Endothelial cell of umbilical vein (primary cell): ENCODE measurements at regions not wholly inside any gene's neighbourhood (a gene's known extent, or its start where the extent isn't known, plus 50 kb on each side); places are given as distances from the start of the nearest gene placed in this dataset.

Experiments
- BruUV-seq: library from RNA; stranded (reverse); fragments of 400-500 nt; replicated peaks from 2 replicates; lab custom pipeline; 2021; lab: Mats Ljungman, UMichigan
- CTCF ChIA-PET: fragments of 300-600, 350-600 bp; sonication (Branson Sonifier 250); formaldehyde crosslinking; loops from one replicate; lab custom pipeline; 2021; ENCODE audit warnings: antibody characterized with exemption, inconsistent platforms; lab: Charles Lee
- POLR2A ChIA-PET: fragments of 300-600, 350-600 bp; sonication (Branson Sonifier 250); formaldehyde crosslinking; loops from one replicate; lab custom pipeline; 2021; ENCODE audit warnings: antibody characterized with exemption, inconsistent platforms; lab: Charles Lee
- DNase-seq: peaks from one replicate; pipeline ENCODE4 v3.0.0-alpha.2; 2011; ENCODE audit warnings: low read depth, low spot score
- FAIRE-seq: peaks from 2 replicates; lab custom pipeline; 2011; peaks lifted over from hg19 to GRCh38; lab: Jason Lieb, UNC
- H2AFZ ChIP-seq: 2 replicates; pipeline ENCODE4 v1.6.0; 2012; ENCODE audit warnings: low read depth, low read length, control low read depth, inconsistent platforms
- H3K27ac ChIP-seq: 2 replicates; pipeline ENCODE4 v1.5.1; 2011; ENCODE audit warnings: low read depth, mild to moderate bottlenecking, control low read depth, low read length, moderate library complexity; ENCODE audit not compliant: insufficient read depth
- H3K27me3 ChIP-seq, 2 experiments: 2 replicates each; pipeline versions ENCODE4 v1.6.0 to v1.6.1; 2011; ENCODE audit warnings: low read length in 2 of 2, mixed read lengths in 1 of 2; ENCODE audit not compliant: control insufficient read depth in 2 of 2, insufficient read depth in 2 of 2
- H3K36me3 ChIP-seq, 2 experiments: 2 replicates in 1 of 2; 3 replicates in 1 of 2; pipeline ENCODE4 v1.5.1; 2011; ENCODE audit warnings: low read length in 2 of 2, mild to moderate bottlenecking in 1 of 2, moderate library complexity in 1 of 2; ENCODE audit not compliant: control insufficient read depth in 2 of 2, insufficient read depth in 2 of 2; ENCODE audit errors: extremely low read depth in 1 of 2
- H3K4me1 ChIP-seq: 3 replicates; pipeline ENCODE4 v1.5.1; 2011; ENCODE audit warnings: mild to moderate bottlenecking, low read length; ENCODE audit not compliant: control insufficient read depth, insufficient read depth; ENCODE audit errors: extremely low read depth
- H3K4me2 ChIP-seq: 2 replicates; pipeline ENCODE4 v1.6.1; 2011; ENCODE audit warnings: low read length, control low read depth, mixed read lengths; ENCODE audit not compliant: insufficient read depth
- H3K4me3 ChIP-seq, 3 experiments: fragments of 200-600 bp in 1 of 3; sonication (generic), shearing (Covaris generic) in 1 of 3; replicated peaks in 1 of 3; 2 replicates each; pipeline ENCODE4 v1.5.1; 2011 to 2016; ENCODE audit warnings: control low read depth in 3 of 3, low read length in 3 of 3, mild to moderate bottlenecking in 2 of 3, inconsistent platforms in 1 of 3, low read depth in 1 of 3, moderate library complexity in 1 of 3; ENCODE audit not compliant: insufficient read depth in 1 of 3
- H3K79me2 ChIP-seq: 2 replicates; pipeline ENCODE4 v1.6.0; 2012; ENCODE audit warnings: low read length, inconsistent platforms; ENCODE audit not compliant: control insufficient read depth, insufficient read depth
- H3K9ac ChIP-seq: replicated peaks from 2 replicates; pipeline ENCODE3; 2011; ENCODE audit warnings: low read length, control low read depth; ENCODE audit not compliant: insufficient read depth; ENCODE audit errors: extremely low read depth
- H3K9me1 ChIP-seq: replicated peaks from 3 replicates; pipeline ENCODE4 v1.6.0; 2011; ENCODE audit warnings: mild to moderate bottlenecking, low read length; ENCODE audit not compliant: control insufficient read depth, insufficient read depth; ENCODE audit errors: extremely low read depth
- H3K9me3 ChIP-seq: replicated peaks from 2 replicates; pipeline ENCODE4 v1.5.1; 2012; ENCODE audit warnings: low read length, inconsistent platforms; ENCODE audit not compliant: control insufficient read depth, insufficient read depth
- H4K20me1 ChIP-seq: replicated peaks from 2 replicates; pipeline ENCODE3; 2011; ENCODE audit warnings: mild to moderate bottlenecking, low read length; ENCODE audit not compliant: control insufficient read depth, insufficient read depth; ENCODE audit errors: extremely low read depth
- CTCF ChIP-seq, 2 donors: IDR thresholded peaks; 1 replicate in 1 of 2; 2 replicates in 1 of 2; pipeline ENCODE4 v1.5.1; 2011; ENCODE audit warnings: low read length in 2 of 2, mild to moderate bottlenecking in 2 of 2, moderate library complexity in 2 of 2, control low read depth in 1 of 2, inconsistent platforms in 1 of 2, low read depth in 1 of 2; ENCODE audit not compliant: insufficient read depth in 1 of 2; ENCODE audit errors: extremely low read depth in 1 of 2
- EZH2 ChIP-seq: IDR thresholded peaks from 2 replicates; pipeline ENCODE4 v1.6.1; 2012; ENCODE audit warnings: borderline replicate concordance, low read depth, mild to moderate bottlenecking, moderate library complexity, low read length, inconsistent platforms; ENCODE audit not compliant: severe bottlenecking
- FOS ChIP-seq: IDR thresholded peaks from 2 replicates; pipeline ENCODE4 v1.6.1; 2011; ENCODE audit warnings: mild to moderate bottlenecking, low read length, moderate library complexity, borderline replicate concordance; ENCODE audit not compliant: insufficient read depth
- GATA2 ChIP-seq: IDR thresholded peaks from 2 replicates; pipeline ENCODE4 v1.7.0; 2011; ENCODE audit warnings: low read depth, mild to moderate bottlenecking, moderate library complexity, mixed read lengths, low read length; ENCODE audit not compliant: insufficient read length, insufficient read depth
- JUN ChIP-seq: IDR thresholded peaks from 2 replicates; pipeline ENCODE4 v1.6.1; 2011; ENCODE audit warnings: borderline replicate concordance, low read depth; ENCODE audit not compliant: insufficient read length, insufficient read depth
- MAX ChIP-seq: IDR thresholded peaks from 2 replicates; pipeline ENCODE4 v1.6.1; 2011; ENCODE audit not compliant: insufficient read depth, insufficient read length
- MYC ChIP-seq: IDR thresholded peaks from one replicate; pipeline ENCODE4 v1.6.1; 2011; ENCODE audit warnings: mild to moderate bottlenecking, low read depth, low read length
- POLR2A ChIP-seq: IDR thresholded peaks from 2 replicates; pipeline ENCODE4 v1.6.1; 2012; ENCODE audit warnings: low read depth, mild to moderate bottlenecking, control low read depth, low read length
- POLR2AphosphoS5 ChIP-seq: IDR thresholded peaks from 2 replicates; pipeline ENCODE4 v1.6.1; 2012; ENCODE audit warnings: low read depth, mild to moderate bottlenecking, control low read depth, low read length, moderate library complexity; ENCODE audit not compliant: insufficient read depth
- dilution Hi-C: fragments of 300-500 bp; cut with MboI; formaldehyde crosslinking; loops from one replicate; pipeline ENCODE4 v1.15.0; 2019; ENCODE audit warnings: low sequenced_read_pairs; ENCODE audit not compliant: extremely low pct_ligation_motif_present
- intact Hi-C: fragments of 100-400 bp; cut with micrococcal nuclease; formaldehyde crosslinking; loops from one replicate; pipeline ENCODE4 v1.10.0; 2022

GRCh38 chr2:59176737-59177136 is 935.6 kb upstream of the FANCL start:
- no peaks in the 10 kb centered on the region for H3K4me1 ChIP-seq
- ChIA-PET POLR2A (no interaction called here), CTCF (no interaction called here)
- BruUV-seq, result no TSS peak
- H3K36me3 ChIP-seq, result no peaks in the 10 kb centered on the region
- no peak for TF ChIP-seq CTCF (IDR thresholded peaks at IDR 0.05; ENCODE audit: extremely low read depth in 1 of 2, insufficient read depth in 1 of 2, low read depth in 1 of 2, low read length in 2 of 2)
- no peak for TF ChIP-seq JUN
- no peak for TF ChIP-seq GATA2
- TF ChIP-seq FOS, result no peak
- no peak for TF ChIP-seq MAX
- TF ChIP-seq POLR2A, result no peak
- TF ChIP-seq EZH2, result no peak
- no peak for TF ChIP-seq POLR2AphosphoS5
- no peak for TF ChIP-seq MYC
- FAIRE-seq (no peak), DNase-seq (no peak)
- no peaks in the 10 kb centered on the region for H3K79me2 ChIP-seq
- dilution Hi-C loops (no loop called here), intact Hi-C loops (no loop called here)
- H2AFZ ChIP-seq, result no peak overlapping the region
- no peak overlapping the region for H3K4me2 ChIP-seq
- H3K4me3 ChIP-seq, result no peak overlapping the region
- no peak overlapping the region for H3K9ac ChIP-seq
- H3K9me3 ChIP-seq, result peaks cover 2% of the 10 kb centered on the region
- no peaks in the 10 kb centered on the region for H3K9me1 ChIP-seq
- no peak overlapping the region for H3K27ac ChIP-seq
- no peaks in the 10 kb centered on the region for H3K27me3 ChIP-seq
- H4K20me1 ChIP-seq, result no peaks in the 10 kb centered on the region
